ENCODE measurements at regions not wholly inside any gene's neighbourhood (a gene's known extent, or its start where the extent isn't known, plus 50 kb on each side); places are given as distances from the start of the nearest gene placed in this dataset.

DNA sequence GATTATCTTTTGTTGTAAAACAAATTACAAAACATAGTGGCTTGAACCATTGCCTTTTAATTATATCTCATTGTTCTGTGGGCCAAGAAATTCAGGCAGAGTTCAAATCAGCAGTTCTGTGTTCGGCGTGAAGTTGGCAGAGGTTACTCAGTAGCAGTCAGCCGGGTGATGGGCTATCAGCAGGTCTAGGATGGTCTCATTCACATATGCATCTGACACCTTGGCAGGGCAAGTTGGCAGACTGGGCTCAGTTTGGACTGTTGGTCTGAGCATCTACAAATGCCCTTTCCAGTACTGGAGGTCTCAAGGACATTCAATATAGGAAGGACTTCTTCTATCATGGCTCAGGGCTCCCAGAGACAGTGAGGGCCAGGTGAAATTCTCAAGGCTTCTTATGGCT, 51.2 kb upstream of the ITGA11 start:
- H4K5ac ChIP-seq (ENCODE audit: insufficient read length, low read depth, low read length) = no peak overlapping the region
- H3K4ac ChIP-seq (replicated peaks; ENCODE audit: insufficient read length, low read depth, low read length) = no peak overlapping the region
- FAIRE-seq (no peak), DNase-seq (ENCODE audit: low read depth in 1 of 2, low spot score in 2 of 2) (no peak)
- ChIA-PET CTCF (ENCODE audit: partially characterized antibody) (interaction anchor here (0.6 to 1.1 kb wide), 3 partner anchors 10 to 346 kb away, joined by 3 to 4 read pairs (median 3); no protein-coding TSS in a partner anchor), POLR2A (ENCODE audit: partially characterized antibody) (no interaction called here)
- peaks cover 0 to 2% (median 0%) of the 10 kb centered on the region in 4 experiments; a peak in 3 of 7 replicates for H3K27me3 ChIP-seq (replicated peaks in 1 of 4; ENCODE audit: control insufficient read depth in 3 of 4, extremely low read depth in 1 of 4, insufficient read depth in 3 of 4, low read length in 3 of 4)
- no peak overlapping the region for H2BK120ac ChIP-seq (replicated peaks; ENCODE audit: low read depth, low read length)
- H3K14ac ChIP-seq (ENCODE audit: insufficient read length) = no peak overlapping the region
- H3K23me2 ChIP-seq (ENCODE audit: low read depth, low read length) = no peaks in the 10 kb centered on the region
- H2AFZ ChIP-seq (ENCODE audit: low read length) = no peak overlapping the region
- H3K79me1 ChIP-seq (ENCODE audit: low read depth, low read length) = no peaks in the 10 kb centered on the region
- H3K4me2 ChIP-seq (ENCODE audit: insufficient read depth in 1 of 2, low read depth in 2 of 2, low read length in 2 of 2) = no peak overlapping the region
- 92% methylated on average over 3 of the region's 3 CpGs; no CpG with 5 or more reads in 1 of the 2 experiments for WGBS, 2 experiments (ENCODE audit: extremely low coverage in 1 of 2, insufficient coverage in 1 of 2, insufficient read length in 1 of 2, insufficient replicate concordance in 2 of 2, low coverage in 1 of 2, low lambda C conversion rate in 2 of 2, missing lambda C conversion rate in 1 of 2)
- no peak overlapping the region for H3K9ac ChIP-seq (replicated peaks in 1 of 4; ENCODE audit: extremely low read depth in 1 of 4, low read depth in 3 of 4, low read length in 3 of 4)
- H2BK15ac ChIP-seq (ENCODE audit: low read length) = no peak overlapping the region
- no peak overlapping the region for H3K27ac ChIP-seq (ENCODE audit: low read depth, low read length)
- no peak overlapping the region for H3K23ac ChIP-seq (ENCODE audit: insufficient read length)
- no peak overlapping the region for H2BK20ac ChIP-seq (ENCODE audit: low read length)
- H4K91ac ChIP-seq (replicated peaks; ENCODE audit: insufficient read length, low read length) = no peak overlapping the region
- H3K36me3 ChIP-seq (ENCODE audit: control insufficient read depth in 2 of 4, insufficient read depth in 4 of 4, low read length in 3 of 4) = no peaks in the 10 kb centered on the region
- no peak overlapping the region for H2BK12ac ChIP-seq (ENCODE audit: low read depth, low read length)
- no peak overlapping the region for H3K4me3 ChIP-seq (ENCODE audit: extremely low read depth in 1 of 4, insufficient read depth in 2 of 4, low read depth in 3 of 4, low read length in 4 of 4)
- no peak overlapping the region for H3K18ac ChIP-seq (ENCODE audit: extremely low read depth, low read length)
- TF ChIP-seq KDM4A (IDR thresholded peaks at IDR 0.05; ENCODE audit: low read depth, low read length, severe bottlenecking) (no peak), CTBP2 (IDR thresholded peaks at IDR 0.05; ENCODE audit: borderline replicate concordance, insufficient read depth, insufficient read length, low read length) (no peak)
- H3K9me3 ChIP-seq (ENCODE audit: insufficient read depth in 2 of 2, low read depth in 1 of 2, low read length in 1 of 2) = no peaks in the 10 kb centered on the region
- no peak overlapping the region for H3K56ac ChIP-seq (replicated peaks; ENCODE audit: insufficient read length, low read depth, low read length)
- H4K8ac ChIP-seq (ENCODE audit: extremely low read depth, insufficient read depth, low read length) = no peak overlapping the region
- H3K79me2 ChIP-seq (ENCODE audit: control insufficient read depth in 1 of 2, insufficient read depth in 2 of 2, low read length in 2 of 2) = no peaks in the 10 kb centered on the region
- no peaks in the 10 kb centered on the region for H4K20me1 ChIP-seq (replicated peaks in 1 of 2; ENCODE audit: control insufficient read depth in 1 of 2, insufficient read depth in 2 of 2, low read length in 2 of 2)
- H2AK5ac ChIP-seq (ENCODE audit: low read depth, low read length) = no peak overlapping the region
- H2BK5ac ChIP-seq (ENCODE audit: low read depth, low read length) = no peak overlapping the region
- H3K4me1 ChIP-seq (replicated peaks in 1 of 4; ENCODE audit: control insufficient read depth in 3 of 4, insufficient read depth in 4 of 4, low read length in 3 of 4) = 0 out of 7 replicates have a peak, but pooled peaks cover 0 to 2% (median 0%) of the 10 kb centered on the region in 4 experiments
